IPS-NIHi7 (cell line): ENCODE measurements at regions not wholly inside any gene's neighbourhood (a gene's known extent, or its start where the extent isn't known, plus 50 kb on each side); places are given as distances from the start of the nearest gene placed in this dataset.
A peak's percentile ranks its signal among the peaks of the same experiment; 100 is the strongest.

Experiments
- DNase-seq: peaks from one replicate; pipeline ENCODE4 v3.0.0; 2012; ENCODE audit warnings: mixed read lengths; ENCODE audit errors: extremely low spot score

DNA sequence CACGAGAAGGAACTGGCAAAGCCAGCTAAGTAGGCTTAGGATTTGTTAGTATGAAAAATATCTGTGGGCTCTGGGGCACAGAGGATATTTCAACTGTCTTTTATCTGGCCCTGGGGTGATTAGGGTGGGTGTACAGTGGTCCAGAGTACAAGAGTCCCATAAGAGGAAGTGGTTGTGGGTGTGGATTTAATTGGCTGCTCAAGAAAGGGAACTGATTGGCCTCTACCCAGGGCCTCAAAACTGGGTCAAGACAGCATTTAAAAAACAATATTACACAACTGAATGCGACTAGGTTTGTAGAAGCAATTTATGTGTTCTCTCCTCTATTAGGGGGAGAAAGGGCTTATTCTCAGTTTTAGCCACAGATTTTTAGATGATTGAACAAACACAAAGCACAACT, 1353.4 kb upstream of the WWC1 start:
- DNase-seq, result no peak

DNA sequence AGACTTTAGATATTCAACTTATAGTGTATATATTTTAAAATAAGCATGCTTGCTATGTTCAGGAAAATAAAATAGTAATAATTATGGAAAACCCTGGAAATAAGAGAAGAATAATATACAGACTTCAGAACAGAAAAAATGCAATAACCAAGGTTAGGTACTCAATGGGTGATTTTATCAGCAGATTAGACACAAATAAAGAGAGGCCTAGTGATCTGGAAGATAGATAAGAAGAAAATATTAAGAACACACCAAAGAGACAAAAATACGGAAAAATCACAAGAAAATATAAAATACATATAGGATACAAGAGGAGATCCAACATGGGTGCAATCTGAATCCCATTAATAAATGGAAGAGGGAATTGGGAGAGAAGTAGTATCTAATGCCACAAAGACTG, 1348.5 kb upstream of the WWC1 start:
- DNase-seq, result no peak

DNA sequence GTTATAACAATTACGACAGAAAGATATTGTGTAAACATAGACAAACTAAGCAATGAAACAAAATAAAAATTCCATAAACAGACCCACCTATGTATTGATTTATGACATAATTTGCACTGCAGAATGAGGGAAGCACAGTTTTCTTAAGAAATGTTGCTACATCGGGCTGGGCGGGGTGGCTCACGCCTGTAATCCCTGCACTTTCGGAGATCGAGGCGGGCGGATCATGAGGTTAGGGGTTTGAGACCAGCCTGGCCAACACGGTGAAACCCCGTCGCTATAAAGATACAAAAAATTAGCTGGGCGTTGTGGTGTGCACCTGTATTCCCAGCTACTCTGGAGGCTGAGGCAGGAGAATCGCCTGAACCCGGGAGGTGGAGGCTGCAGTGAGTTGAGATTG, 1344.4 kb upstream of the WWC1 start:
- DNase-seq, result no peak

DNA sequence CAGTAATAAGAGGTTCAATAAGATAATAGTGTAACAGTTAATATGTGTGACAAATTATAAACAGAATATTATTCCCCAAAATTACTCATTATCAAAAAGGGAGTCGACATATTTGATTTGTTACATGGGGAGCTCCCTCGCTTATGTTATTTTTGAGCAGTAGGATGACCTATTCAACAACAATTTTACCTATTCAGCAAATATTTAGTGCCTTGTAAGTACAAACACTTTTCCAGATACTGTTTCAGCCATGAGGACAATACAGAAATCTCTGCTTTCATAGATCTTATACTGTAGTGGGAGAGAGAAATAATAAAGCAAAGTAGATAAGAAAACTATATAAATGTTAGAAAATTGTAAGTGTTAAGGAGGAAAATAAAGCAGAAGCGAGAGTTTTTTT, 1342.8 kb upstream of the WWC1 start:
- no peak for DNase-seq

DNA sequence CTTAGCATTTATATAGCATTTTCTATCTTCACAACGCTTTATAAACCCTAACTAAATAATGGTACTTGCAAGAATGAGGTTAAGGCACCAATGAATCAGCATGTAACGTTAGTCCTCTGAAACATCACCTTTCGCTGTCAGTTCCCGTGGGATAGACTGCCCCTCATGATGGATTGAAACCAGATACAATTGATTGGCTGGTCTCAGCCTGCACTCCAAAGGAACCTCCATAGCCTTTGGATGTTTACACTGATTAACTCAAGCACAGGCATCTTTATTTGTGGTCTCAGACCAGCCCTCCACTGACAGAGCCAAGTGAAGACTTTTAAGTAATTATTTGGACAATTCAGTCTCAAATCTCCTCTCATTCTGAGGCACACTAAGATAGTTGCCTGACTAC, 1339.4 kb upstream of the WWC1 start:
- no peak for DNase-seq

DNA sequence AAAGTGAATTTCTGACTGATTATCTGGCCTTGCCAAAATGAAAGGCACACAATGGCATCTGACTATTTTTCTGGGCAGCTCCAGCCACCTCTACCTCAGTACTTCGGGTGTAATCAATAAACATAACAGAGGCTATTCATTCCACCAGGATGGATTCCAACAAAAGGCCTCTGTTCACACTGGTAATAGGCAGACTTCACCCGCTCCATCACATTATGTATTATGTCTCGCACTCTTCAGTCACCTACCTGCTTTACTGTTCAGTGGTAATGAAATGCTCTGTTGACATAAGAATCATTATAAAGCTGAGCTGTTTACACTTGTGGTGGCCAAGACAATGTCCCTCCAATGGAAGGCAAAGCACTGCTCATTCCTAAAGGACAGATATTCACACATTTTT, 1333.7 kb upstream of the WWC1 start:
- DNase-seq, result no peak

DNA sequence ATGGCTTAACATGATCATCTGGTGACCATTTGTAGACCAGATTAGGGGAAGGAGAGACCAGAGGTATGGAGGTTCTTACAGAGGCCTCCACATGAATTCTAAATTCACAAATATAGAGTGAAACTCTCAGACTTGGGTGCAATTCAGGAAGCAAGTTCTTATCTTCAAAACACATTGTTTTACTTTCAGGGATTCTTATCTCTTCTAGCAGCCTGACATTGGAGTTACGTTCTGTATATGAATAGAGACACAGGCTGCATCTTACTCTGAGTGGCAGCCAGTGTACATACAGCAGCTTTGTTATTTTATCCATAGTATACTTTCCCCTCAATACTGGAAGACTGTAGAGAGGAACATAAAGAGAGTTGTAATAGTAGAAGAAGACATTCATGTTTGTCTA, 1331.7 kb upstream of the WWC1 start:
- DNase-seq, result no peak

DNA sequence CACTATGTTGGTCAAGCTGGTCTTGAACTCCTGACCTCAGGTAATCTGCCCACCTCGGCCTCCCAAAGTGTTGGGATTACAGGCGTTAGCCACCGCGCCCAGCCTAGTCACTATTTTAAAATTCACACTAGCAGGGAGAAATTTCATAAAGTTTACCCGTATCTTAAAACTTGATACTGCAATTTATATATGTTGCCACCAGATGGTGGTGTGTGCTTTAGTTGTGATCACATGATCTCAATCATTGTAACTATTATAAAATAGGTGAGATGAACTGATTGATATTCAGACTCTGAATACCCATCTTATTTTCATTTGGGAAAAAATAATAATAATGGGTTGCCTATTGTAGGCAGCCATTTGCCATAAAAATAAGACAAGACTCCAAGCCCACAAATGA, 1330.4 kb upstream of the WWC1 start:
- peak; percentile 19 for DNase-seq

DNA sequence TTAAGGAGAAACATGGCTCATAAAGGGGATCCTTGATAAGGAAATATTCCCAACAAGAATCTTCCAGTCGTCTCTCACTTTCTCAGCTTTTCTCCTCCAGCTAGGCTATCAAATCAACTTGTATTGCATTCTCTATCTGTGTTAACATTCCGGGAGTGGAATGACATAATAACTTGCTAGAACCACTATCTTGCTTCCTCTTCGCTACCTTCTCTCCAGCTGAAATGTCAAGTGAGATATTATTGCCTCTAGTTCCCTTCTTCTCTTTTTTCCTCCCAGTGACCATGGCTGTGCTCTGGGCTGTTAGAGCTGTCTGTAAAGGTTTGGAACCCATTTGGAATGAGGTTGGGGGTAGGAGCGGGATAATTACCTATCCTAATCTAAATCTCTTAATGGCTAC, 1329.5 kb upstream of the WWC1 start:
- DNase-seq, result no peak

DNA sequence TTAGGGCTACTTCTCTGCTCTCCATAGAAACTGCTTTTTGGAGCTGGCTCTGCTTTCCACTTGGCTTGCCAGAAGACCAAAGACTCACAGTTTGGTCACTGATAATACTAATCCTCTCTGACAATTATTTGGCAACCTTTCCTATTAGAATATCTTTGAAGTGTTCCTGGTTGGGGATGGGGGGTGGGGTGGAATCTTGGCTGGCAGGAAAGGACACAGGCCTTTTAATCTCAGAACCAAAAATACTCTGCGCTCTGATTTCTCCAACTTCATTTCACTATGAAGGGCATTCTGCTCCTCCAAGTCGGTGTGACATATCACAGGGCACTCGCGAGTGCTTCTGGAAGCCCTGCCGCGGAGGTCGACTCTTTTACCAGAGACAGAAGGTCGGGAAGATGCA, 1329.0 kb upstream of the WWC1 start:
- peak; percentile 19 for DNase-seq

DNA sequence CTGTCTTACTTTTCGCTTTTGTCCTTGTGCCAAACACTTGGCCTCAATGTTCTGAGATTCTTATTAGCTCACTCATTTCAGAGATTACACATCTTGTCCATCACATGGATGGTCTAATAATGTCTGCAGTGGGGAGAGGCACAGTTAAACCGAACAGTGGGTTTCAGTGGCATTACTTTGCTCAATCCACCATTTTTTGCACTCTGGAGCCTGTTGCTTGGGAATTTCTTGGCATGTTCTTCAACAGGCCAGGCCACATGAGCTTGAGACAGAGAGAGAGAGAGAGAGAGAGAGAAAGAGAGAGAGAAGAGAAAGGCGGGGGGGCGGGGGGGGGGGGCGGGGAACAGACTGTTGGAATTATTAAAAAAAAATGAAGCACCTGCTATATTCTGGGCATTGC, 1327.8 kb upstream of the WWC1 start:
- DNase-seq, result no peak

DNA sequence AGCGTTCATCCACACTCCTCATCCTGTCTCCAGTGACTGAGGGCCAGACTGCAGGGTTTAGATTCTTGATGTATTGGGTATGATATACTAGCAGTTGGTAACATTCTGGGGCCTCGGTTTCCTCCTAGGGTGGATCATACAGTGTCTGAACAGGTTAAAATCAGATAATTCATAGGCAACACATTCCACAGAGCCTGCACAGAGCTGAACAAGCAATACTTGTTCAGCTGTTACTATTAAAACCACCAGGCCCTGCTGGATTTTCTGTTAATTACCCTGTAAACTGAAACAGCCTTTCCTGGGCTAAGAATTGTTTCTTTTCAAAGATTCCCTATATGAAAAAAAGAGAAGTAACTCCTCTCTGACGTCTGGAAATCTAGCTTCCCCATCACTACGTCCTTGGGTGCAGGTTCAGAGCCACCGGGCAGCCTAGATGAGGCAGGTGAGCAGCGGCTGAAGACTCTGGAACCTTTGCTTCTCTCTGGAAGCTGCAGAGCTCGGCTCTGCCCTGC, 1313.5 kb upstream of the WWC1 start:
- DNase-seq, result no peak

DNA sequence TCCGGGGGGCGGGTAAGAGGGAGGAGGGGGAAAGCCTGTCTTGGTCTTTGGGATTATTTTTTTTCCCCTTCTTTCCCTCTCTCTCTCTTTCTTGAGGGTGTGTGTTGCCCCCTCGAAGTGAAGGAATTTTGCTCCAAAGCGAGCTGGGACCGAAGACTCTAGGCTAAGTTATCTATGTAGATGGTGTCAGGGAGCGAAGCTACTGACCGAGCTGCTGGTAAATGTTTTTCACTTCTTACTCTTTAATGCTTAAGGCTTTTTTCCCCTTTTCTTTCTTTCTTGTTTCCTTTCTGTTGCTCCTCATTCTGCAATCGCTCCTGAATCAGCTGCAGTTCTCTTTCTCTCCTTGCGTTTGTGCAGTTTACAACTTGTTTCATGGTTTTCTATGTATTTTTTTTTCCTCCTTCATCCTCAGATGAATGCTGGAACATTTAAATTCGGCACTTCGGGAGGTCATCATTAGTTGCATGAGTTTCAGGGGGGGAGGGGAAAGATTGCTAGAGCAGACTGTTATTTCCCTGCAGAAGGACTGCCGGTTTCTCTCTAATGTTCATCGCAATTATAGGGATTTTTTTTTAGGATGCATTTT, 1312.0 kb upstream of the WWC1 start:
- no peak for DNase-seq

DNA sequence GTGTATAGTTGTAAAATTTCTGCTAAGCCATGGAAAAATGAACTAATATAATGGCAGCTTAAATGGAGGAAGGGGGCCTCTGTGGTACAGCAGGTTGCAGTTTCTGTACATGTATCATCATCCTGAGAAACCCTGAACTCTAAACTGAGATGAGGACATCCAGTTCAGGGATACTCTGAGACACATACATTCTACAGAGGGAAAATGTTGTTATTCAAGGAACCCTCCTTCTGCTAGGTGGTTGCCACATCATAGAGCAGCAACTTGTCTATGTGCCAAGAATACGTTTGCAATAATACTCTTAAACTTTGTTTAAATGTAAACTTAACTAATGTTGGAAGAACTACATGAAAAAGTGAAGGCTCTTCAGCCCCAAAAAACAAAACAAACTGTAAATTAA, 1310.8 kb upstream of the WWC1 start:
- DNase-seq, result no peak

DNA sequence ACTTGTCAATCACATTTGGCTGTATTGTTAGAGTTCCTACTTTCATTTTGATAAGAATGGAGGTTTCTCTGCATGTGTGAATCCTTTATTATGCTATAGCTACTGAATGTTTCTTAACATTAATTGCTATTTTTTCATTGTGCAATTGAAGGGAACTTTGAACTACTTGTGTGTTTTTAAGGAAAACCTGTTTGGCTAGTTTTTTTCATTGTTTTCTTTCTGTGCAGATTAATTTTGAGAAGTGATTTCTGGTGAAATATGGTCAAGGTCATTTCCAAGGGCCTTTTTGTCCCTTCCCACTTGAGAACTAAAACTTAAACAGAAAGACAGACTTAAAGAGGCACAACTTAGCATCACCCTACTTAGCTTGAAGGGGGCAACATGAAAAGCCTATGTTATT, 1309.2 kb upstream of the WWC1 start:
- DNase-seq, result no peak

DNA sequence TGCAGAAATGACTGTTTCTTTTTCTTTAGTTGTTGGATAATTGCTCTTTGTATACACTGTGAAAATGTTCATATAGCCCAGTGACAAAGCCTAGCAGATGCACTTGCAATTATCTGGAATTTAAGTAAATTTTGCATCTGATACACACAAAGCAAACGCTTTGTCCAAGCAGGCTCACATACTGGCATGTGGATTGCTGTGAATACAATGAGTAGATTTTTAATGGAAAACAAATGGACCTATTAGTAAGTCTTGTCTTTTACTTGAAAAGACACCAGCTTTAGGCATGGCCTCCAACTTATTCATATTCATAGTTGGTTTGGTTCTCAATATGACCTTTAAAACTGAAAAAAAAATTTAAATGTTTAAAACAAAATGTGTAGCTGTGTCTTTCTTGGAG, 1299.8 kb upstream of the WWC1 start:
- no peak for DNase-seq

DNA sequence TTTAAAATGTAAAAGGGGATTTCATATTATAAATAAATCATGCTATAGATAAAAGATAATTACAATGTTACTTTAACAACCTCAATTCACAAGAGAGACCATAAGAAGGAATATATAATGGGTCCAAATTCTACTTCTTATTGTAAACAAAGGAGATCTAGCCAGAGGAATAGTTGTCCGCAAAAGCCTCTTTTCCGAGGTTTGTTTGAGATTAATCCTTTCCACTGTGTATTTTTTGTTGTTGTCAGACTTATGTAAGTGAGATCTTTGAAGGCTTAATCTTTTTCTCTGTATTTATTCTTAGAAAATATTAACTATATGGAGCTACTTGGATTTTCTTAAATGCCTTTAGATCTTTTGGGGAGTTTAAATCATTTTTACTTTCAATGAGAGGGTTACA, 1299.3 kb upstream of the WWC1 start:
- no peak for DNase-seq

DNA sequence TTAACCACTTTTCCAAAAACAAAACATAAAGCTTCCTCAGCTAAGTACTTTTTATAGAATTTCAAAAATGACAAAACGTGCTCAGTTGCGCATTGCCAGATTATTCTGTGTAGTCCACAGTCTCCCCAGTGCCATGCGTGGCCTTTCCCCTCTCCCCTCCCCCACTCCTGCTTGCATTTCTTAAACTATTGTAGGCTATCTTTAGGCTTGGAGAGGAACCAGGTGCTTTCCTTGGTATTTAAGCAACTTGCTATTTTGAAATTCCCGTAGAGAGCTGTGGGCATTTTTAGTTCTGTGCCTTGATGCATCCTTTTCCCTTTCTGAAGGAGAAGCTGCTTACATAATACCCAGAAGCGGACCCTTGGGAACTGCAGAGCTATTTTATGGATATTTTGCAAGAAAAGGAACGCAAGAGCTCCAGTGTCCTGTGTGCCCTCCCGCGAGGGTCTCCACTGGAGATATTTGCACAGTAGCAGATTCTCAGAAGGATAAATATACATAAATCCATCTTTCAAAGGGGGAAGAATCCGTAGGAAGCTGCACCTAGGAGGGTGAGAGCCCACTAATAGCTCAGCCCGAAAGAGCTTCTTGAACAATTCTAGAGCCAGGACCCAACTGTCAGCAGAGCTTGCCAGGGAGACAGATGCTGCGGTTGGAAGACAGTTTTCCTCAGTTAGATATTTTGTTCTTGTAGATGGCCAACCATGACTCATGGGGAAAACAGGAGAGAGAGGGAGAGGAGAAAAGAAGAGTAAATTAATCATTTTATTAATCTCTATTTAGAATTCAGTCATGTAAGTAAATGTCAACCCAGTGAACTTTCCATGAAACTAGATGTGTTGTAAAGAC, 1298.3 kb upstream of the WWC1 start:
- no peak for DNase-seq

DNA sequence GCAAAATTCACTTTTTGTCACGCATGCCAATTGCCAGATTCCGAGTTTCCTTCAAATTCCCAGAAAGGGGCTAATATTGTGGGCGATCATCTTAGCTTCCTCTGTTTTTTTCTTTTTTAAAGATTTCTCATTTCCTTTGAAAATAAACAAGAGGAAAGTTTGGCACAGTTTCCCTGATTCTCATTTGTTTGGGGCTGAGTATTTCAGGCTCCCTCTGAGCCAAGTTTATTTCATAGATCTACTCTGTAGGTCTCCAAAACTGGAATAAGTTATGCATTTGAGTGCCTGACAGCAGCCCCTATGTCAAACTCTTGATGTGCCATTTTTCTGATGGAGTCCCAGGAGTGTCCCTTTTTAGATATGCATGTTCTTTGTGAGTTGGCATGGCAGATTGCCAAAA, 1297.2 kb upstream of the WWC1 start:
- no peak for DNase-seq

DNA sequence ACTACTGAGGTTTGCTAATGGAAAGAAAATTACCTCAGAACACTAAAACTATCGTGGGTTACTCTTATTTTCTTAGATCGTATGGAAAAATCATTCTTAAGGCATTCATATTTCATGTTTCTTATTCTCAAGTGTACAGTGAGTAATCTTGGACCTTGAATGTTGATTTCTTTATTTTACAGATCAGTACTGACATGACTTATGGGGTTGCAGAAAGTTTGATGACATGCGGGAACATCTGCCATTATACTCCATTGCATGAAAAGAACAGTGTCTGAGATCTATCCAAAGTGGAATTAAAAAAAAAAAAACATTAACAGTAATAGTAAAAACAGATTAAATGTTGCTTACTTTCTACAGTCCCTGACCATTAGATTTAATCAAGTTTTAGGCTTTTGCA, 1290.2 kb upstream of the WWC1 start:
- DNase-seq, result no peak

DNA sequence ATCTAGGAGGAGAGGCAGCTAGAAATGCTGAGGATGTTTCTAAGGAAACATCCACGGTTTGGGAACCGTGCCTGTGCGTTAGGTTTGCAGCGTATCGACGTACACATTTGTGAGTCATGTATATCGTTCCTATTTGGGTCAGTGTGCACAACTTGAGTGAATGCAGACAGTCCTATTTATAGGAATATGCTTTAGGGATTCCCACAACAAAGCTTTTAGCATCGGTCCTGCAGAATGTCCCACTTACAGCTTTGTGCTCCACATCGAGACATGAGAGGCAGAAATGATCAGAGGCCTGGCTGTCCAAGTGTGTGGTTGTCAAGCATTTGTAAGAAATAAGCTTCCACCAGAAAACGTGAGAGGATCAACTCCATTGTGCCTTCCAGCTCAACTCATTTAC, 1282.7 kb upstream of the WWC1 start:
- DNase-seq, result no peak

DNA sequence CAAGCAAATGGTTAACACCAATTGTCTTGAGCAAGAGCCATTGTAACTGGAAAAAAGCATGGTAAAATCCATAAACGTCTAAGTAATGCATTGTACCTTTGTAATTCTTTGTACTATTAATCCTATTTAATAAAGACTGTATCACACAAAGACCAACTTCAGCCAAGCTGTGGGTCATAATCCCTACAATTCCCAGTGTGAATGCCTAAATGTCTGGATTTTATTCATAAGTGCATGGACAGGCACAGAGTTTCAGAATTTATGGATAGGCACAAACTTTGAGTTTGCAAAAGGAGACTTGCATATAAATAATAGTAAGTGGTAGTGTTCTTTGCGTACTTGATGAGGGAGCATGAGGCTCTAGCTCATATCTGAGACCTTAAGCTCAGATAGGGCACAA, 1280.2 kb upstream of the WWC1 start:
- no peak for DNase-seq
